ENCODE measurements at regions not wholly inside any gene's neighbourhood (a gene's known extent, or its start where the extent isn't known, plus 50 kb on each side); places are given as distances from the start of the nearest gene placed in this dataset.

- TF ChIP-seq REST (IDR thresholded peaks at IDR 0.05; ENCODE audit: unreplicated experiment), result no peak
- no peak for TF ChIP-seq NANOG (IDR thresholded peaks at IDR 0.05; ENCODE audit: borderline replicate concordance)
- TF ChIP-seq CTCF (conservative IDR thresholded peaks at IDR 0.05; ENCODE audit: low read depth in 2 of 2), result no peak
- TF ChIP-seq CREB1 (CRISPR knock-in tag; IDR thresholded peaks at IDR 0.05; ENCODE audit: low read depth), result no peak
Observed at GRCh38 chr3:159608311-159608710, 380.3 kb upstream of the IL12A start (continued).

- no peaks in the 10 kb centered on the region for H4K20me1 ChIP-seq (replicated peaks; ENCODE audit: insufficient read depth)
- no peaks in the 10 kb centered on the region for H3K9me3 Mint-ChIP-seq
- 0 out of 2 replicates have a peak, but pooled peaks cover 4% of the 10 kb centered on the region for H3K9me2 ChIP-seq (ENCODE audit: insufficient read depth)
- H3K27ac ChIP-seq (ENCODE audit: low read depth), result no peak overlapping the region
- H3K4me1 Mint-ChIP-seq, result no peaks in the 10 kb centered on the region
- no peak overlapping the region for H3K4me3 ChIP-seq
- H3F3A ChIP-seq (replicated peaks; ENCODE audit: low read depth), result no peaks in the 10 kb centered on the region
- TF ChIP-seq ZNF114 (CRISPR knock-in tag; IDR thresholded peaks at IDR 0.05) (no peak), CTCF (conservative IDR thresholded peaks at IDR 0.05; ENCODE audit: low read depth in 2 of 2) (0 out of 4 replicates have a peak, but pooled peaks of 1 of the 2 experiments have one; percentile 2)
- DNase-seq (ENCODE audit: low spot score) (no peak), ATAC-seq (no peak)
- H3K27me3 ChIP-seq (ENCODE audit: insufficient read depth), result no peaks in the 10 kb centered on the region
- no peaks in the 10 kb centered on the region for H3K36me3 Mint-ChIP-seq (ENCODE audit: low read depth)
- H3K27ac Mint-ChIP-seq, result no peak overlapping the region
- H3K4me3 Mint-ChIP-seq, result no peak overlapping the region
- no peaks in the 10 kb centered on the region for H3K4me1 ChIP-seq (ENCODE audit: insufficient read depth)
- no peak overlapping the region for H2AFZ ChIP-seq
- H3K4me2 ChIP-seq, result no peak overlapping the region
- H3K79me2 ChIP-seq (replicated peaks; ENCODE audit: insufficient read depth), result no peaks in the 10 kb centered on the region
- H3K36me3 ChIP-seq (ENCODE audit: insufficient read depth), result no peaks in the 10 kb centered on the region
- H3K27me3 Mint-ChIP-seq (ENCODE audit: insufficient read depth, low read depth, poor library complexity), result peaks cover 2% of the 10 kb centered on the region
Observed at GRCh38 chr3:159609625-159610024, 379.0 kb upstream of the IL12A start.
